ENCODE measurements at regions not wholly inside any gene's neighbourhood (a gene's known extent, or its start where the extent isn't known, plus 50 kb on each side); places are given as distances from the start of the nearest gene placed in this dataset.

DNA sequence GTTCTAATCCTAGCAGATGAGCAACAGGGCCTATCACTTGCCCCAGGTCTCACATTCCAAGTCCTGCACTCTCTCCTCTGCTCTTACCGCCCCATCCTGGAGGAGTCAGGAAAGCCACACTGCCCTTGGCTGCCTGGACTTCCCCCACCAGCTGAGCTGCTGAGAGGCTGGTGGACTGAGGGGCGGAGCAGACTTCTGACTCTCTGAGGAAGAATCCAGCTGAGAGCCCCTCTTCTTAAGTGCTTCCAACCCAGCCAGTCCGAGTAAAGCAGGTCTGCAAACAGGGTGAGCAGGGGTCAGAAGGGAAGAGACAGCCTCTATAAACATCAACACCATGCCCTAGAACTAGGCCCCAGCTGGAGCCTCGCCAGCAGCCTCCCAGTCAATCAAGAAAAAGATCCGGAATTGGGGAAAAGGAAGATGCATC, 92.4 kb upstream of the TMEM72 start:
- TF ChIP-seq, protein P1, sequence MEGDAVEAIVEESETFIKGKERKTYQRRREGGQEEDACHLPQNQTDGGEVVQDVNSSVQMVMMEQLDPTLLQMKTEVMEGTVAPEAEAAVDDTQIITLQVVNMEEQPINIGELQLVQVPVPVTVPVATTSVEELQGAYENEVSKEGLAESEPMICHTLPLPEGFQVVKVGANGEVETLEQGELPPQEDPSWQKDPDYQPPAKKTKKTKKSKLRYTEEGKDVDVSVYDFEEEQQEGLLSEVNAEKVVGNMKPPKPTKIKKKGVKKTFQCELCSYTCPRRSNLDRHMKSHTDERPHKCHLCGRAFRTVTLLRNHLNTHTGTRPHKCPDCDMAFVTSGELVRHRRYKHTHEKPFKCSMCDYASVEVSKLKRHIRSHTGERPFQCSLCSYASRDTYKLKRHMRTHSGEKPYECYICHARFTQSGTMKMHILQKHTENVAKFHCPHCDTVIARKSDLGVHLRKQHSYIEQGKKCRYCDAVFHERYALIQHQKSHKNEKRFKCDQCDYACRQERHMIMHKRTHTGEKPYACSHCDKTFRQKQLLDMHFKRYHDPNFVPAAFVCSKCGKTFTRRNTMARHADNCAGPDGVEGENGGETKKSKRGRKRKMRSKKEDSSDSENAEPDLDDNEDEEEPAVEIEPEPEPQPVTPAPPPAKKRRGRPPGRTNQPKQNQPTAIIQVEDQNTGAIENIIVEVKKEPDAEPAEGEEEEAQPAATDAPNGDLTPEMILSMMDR (IDR thresholded peaks at IDR 0.05) = no peak
- no peak for TF ChIP-seq EZH2 (IDR thresholded peaks at IDR 0.05; ENCODE audit: borderline replicate concordance, insufficient read depth, low read depth, low read length, poor library complexity, severe bottlenecking)

Measured in B cell (primary cell).